HFFc6 (cell line): ENCODE measurements at regions not wholly inside any gene's neighbourhood (a gene's known extent, or its start where the extent isn't known, plus 50 kb on each side); places are given as distances from the start of the nearest gene placed in this dataset.

Source experiments
- DNase-seq: peaks from one replicate; pipeline ENCODE4 v3.0.0-alpha.2; 2018
- H3K27ac Mint-ChIP-seq: 2 replicates; pipeline ENCODE4 v1.8.0; 2020; ENCODE audit warnings: mild to moderate bottlenecking, mixed read lengths
- H3K27me3 Mint-ChIP-seq: 2 replicates; pipeline ENCODE4 v1.8.0; 2021; ENCODE audit warnings: mild to moderate bottlenecking, moderate library complexity, mixed read lengths; ENCODE audit not compliant: insufficient read depth
- H3K36me3 Mint-ChIP-seq: 2 replicates; pipeline ENCODE4 v1.8.0; 2021; ENCODE audit warnings: low read depth, mixed read lengths
- H3K4me1 Mint-ChIP-seq: 2 replicates; pipeline ENCODE4 v1.8.0; 2020; ENCODE audit warnings: low read depth, mixed read lengths
- H3K4me3 Mint-ChIP-seq: 2 replicates; pipeline ENCODE4 v1.8.0; 2020; ENCODE audit warnings: mild to moderate bottlenecking, moderate library complexity, mixed read lengths
- H3K9me3 Mint-ChIP-seq: 2 replicates; pipeline ENCODE4 v1.8.0; 2020; ENCODE audit warnings: mild to moderate bottlenecking, mixed read lengths
- TF ChIP-seq, protein P1 (sequence below): fragments of 200-600 bp; sonication (generic); IDR thresholded peaks from 2 replicates; pipeline ENCODE4 v1.5.0; 2021; ENCODE audit warnings: antibody characterized with exemption, mild to moderate bottlenecking

DNA sequence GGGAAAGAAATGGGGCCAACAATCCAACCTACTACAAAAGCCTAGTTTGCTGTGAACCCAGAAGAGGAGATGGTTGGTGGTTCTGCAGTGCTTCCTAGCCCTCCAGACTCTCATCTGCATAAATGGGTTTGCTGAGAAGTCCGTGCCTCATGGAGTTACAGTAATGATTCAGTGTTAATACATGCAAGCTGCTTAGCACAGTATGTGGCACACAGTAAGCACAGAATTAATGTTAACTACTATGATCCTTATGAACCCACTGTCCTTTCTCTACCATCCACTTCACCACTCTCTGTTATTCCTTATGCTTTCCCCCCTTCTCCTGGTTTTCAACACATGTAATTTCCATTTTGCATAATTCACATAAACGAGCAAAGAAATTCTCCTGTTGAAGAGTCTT is 100.0 kb downstream of the ACTBL2 start:
- Mint-ChIP-seq H3K27me3 (peaks cover 2% of the 10 kb centered on the region; the same call in 1 of the 2 replicates), H3K9me3 (no peaks in the 10 kb centered on the region), H3K4me1 (peaks cover 34% of the 10 kb centered on the region), H3K36me3 (no peaks in the 10 kb centered on the region), H3K27ac (peak overlapping the region; percentile 90), H3K4me3 (peak overlapping the region; percentile 69; the same call in 1 of the 2 replicates)
- DNase-seq = no peak
- TF ChIP-seq, protein P1, sequence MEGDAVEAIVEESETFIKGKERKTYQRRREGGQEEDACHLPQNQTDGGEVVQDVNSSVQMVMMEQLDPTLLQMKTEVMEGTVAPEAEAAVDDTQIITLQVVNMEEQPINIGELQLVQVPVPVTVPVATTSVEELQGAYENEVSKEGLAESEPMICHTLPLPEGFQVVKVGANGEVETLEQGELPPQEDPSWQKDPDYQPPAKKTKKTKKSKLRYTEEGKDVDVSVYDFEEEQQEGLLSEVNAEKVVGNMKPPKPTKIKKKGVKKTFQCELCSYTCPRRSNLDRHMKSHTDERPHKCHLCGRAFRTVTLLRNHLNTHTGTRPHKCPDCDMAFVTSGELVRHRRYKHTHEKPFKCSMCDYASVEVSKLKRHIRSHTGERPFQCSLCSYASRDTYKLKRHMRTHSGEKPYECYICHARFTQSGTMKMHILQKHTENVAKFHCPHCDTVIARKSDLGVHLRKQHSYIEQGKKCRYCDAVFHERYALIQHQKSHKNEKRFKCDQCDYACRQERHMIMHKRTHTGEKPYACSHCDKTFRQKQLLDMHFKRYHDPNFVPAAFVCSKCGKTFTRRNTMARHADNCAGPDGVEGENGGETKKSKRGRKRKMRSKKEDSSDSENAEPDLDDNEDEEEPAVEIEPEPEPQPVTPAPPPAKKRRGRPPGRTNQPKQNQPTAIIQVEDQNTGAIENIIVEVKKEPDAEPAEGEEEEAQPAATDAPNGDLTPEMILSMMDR = no peak

GRCh38 chr5:57370376-57370775 is 112.2 kb downstream of the ACTBL2 start:
- no peaks in the 10 kb centered on the region for H3K4me1 Mint-ChIP-seq
- no peaks in the 10 kb centered on the region for H3K36me3 Mint-ChIP-seq
- TF ChIP-seq, protein P1 = no peak
- H3K27me3 Mint-ChIP-seq = no peaks in the 10 kb centered on the region; the same call in 1 of the 2 replicates
- H3K27ac Mint-ChIP-seq = no peak overlapping the region
- H3K9me3 Mint-ChIP-seq = no peaks in the 10 kb centered on the region
- no peak for DNase-seq
- H3K4me3 Mint-ChIP-seq = no peak overlapping the region

DNA sequence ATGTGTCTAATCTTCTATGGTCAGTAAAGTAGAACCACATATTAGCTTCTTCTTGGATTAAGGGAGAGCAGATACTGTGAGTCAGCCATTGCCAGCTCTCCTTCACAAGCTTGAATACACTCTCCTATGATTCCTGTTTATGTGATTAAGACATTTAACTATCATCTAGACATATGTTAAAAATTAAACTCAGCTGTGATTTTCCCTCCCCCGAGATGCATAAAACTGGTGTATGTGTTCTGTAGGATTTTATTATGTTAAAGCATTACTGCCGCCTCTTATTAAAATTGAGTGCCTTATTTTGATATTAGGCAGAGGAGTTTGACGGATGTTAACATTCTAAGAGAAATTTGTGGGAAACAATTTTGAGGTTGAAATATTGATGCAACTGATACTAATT is 114.6 kb downstream of the ACTBL2 start:
- DNase-seq = peak; percentile 25
- H3K27ac Mint-ChIP-seq = no peak overlapping the region
- no peaks in the 10 kb centered on the region for H3K36me3 Mint-ChIP-seq
- H3K4me3 Mint-ChIP-seq = no peak overlapping the region
- H3K4me1 Mint-ChIP-seq = peaks cover 6% of the 10 kb centered on the region
- TF ChIP-seq, protein P1 = no peak
- no peaks in the 10 kb centered on the region; the same call in 1 of the 2 replicates for H3K27me3 Mint-ChIP-seq
- no peaks in the 10 kb centered on the region for H3K9me3 Mint-ChIP-seq

GRCh38 chr5:57366744-57367143 is 115.9 kb downstream of the ACTBL2 start:
- H3K4me3 Mint-ChIP-seq = no peak overlapping the region
- peaks cover 6% of the 10 kb centered on the region for H3K4me1 Mint-ChIP-seq
- TF ChIP-seq, protein P1 = no peak
- DNase-seq = peak; percentile 32
- H3K9me3 Mint-ChIP-seq = no peaks in the 10 kb centered on the region
- H3K36me3 Mint-ChIP-seq = no peaks in the 10 kb centered on the region
- H3K27ac Mint-ChIP-seq = no peak overlapping the region
- no peaks in the 10 kb centered on the region; the same call in 1 of the 2 replicates for H3K27me3 Mint-ChIP-seq

- Mint-ChIP-seq H3K27me3 (no peaks in the 10 kb centered on the region), H3K9me3 (no peaks in the 10 kb centered on the region), H3K4me1 (peaks cover 6% of the 10 kb centered on the region), H3K36me3 (no peaks in the 10 kb centered on the region), H3K27ac (no peak overlapping the region), H3K4me3 (no peak overlapping the region)
- DNase-seq = no peak
- TF ChIP-seq, protein P1 = no peak
Observed at GRCh38 chr5:57362951-57363350, 119.7 kb downstream of the ACTBL2 start.

GRCh38 chr5:57360871-57361270 is 121.7 kb downstream of the ACTBL2 start:
- H3K36me3 Mint-ChIP-seq = no peaks in the 10 kb centered on the region
- DNase-seq = no peak
- TF ChIP-seq, protein P1 = no peak
- H3K9me3 Mint-ChIP-seq = no peaks in the 10 kb centered on the region
- no peak overlapping the region for H3K4me3 Mint-ChIP-seq
- no peak overlapping the region for H3K27ac Mint-ChIP-seq
- H3K27me3 Mint-ChIP-seq = no peaks in the 10 kb centered on the region
- peaks cover 6% of the 10 kb centered on the region for H3K4me1 Mint-ChIP-seq
